ENCODE measurements at regions not wholly inside any gene's neighbourhood (a gene's known extent, or its start where the extent isn't known, plus 50 kb on each side); places are given as distances from the start of the nearest gene placed in this dataset.

DNA sequence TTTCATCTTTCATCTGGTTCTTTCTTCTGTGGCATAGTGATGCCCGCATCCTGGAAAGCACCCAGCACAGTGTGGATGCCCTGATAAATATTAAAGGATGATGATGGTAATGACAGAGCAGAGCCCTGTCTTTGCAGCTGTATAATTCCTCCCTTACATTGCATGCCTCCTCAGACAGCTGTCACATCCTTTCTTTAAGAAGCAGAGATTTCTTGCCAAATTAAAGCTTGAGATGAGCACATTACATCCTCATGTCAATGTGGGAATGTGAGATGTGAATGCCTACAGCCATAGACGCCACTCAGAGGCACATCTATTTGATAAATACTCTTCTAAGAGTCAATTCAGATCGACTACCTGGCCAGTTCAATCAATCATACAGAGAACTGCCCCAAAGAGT, 642.0 kb downstream of the ZNF385D start:
- TF ChIP-seq POLR2A (IDR thresholded peaks at IDR 0.05; ENCODE audit: extremely low read depth, insufficient read length), result no peak
- DNase-seq (ENCODE audit: low read depth), result no peak
- no peak overlapping the region for H3K4me3 ChIP-seq (ENCODE audit: low read depth, low read length)

DNA sequence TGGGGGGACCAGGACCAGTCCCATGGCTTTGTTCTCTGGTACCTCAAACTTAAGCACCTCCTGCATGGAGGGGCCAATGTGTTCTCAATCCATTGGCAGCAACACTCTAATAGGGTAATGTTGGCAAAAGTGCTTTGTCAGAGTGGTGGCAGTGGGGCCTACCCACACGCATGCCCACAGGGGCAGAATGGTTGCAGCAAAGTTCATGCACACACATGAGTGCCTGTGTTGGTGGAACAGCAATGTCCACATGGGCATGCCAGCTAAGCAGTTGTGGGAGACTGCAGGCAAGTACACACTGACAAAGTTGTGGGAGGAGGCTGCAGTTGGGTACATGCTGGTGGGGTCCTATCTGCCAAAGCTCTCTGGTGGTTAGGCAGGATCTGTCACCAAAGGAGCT, 645.2 kb downstream of the ZNF385D start:
- DNase-seq (ENCODE audit: low read depth), result no peak
- H3K4me3 ChIP-seq (ENCODE audit: low read depth, low read length), result no peak overlapping the region
- TF ChIP-seq POLR2A (IDR thresholded peaks at IDR 0.05; ENCODE audit: extremely low read depth, insufficient read length) (no peak), MYC (IDR thresholded peaks at IDR 0.05; ENCODE audit: low read depth, low read length) (no peak)
- TF ChIP-seq, protein P1, sequence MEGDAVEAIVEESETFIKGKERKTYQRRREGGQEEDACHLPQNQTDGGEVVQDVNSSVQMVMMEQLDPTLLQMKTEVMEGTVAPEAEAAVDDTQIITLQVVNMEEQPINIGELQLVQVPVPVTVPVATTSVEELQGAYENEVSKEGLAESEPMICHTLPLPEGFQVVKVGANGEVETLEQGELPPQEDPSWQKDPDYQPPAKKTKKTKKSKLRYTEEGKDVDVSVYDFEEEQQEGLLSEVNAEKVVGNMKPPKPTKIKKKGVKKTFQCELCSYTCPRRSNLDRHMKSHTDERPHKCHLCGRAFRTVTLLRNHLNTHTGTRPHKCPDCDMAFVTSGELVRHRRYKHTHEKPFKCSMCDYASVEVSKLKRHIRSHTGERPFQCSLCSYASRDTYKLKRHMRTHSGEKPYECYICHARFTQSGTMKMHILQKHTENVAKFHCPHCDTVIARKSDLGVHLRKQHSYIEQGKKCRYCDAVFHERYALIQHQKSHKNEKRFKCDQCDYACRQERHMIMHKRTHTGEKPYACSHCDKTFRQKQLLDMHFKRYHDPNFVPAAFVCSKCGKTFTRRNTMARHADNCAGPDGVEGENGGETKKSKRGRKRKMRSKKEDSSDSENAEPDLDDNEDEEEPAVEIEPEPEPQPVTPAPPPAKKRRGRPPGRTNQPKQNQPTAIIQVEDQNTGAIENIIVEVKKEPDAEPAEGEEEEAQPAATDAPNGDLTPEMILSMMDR (IDR thresholded peaks at IDR 0.05; ENCODE audit: low read depth, low read length), result no peak
- TF ChIP-seq, protein P2, sequence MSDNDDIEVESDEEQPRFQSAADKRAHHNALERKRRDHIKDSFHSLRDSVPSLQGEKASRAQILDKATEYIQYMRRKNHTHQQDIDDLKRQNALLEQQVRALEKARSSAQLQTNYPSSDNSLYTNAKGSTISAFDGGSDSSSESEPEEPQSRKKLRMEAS (IDR thresholded peaks at IDR 0.05; ENCODE audit: low read depth, low read length), result no peak

- no peak for DNase-seq (ENCODE audit: low read depth)
- TF ChIP-seq, protein P1 (IDR thresholded peaks at IDR 0.05; ENCODE audit: low read depth, low read length), result no peak
- TF ChIP-seq POLR2A (IDR thresholded peaks at IDR 0.05; ENCODE audit: extremely low read depth, insufficient read length) (no peak), MYC (IDR thresholded peaks at IDR 0.05; ENCODE audit: low read depth, low read length) (no peak)
- TF ChIP-seq, protein P2 (IDR thresholded peaks at IDR 0.05; ENCODE audit: low read depth, low read length), result no peak
Measured at GRCh38 chr3:21100656-21101359, 650.2 kb downstream of the ZNF385D start.

GRCh38 chr3:21094686-21095085, 656.3 kb downstream of the ZNF385D start:
- H3K4me3 ChIP-seq (ENCODE audit: low read depth, low read length), result no peak overlapping the region
- TF ChIP-seq POLR2A (IDR thresholded peaks at IDR 0.05; ENCODE audit: extremely low read depth, insufficient read length) (no peak), MYC (IDR thresholded peaks at IDR 0.05; ENCODE audit: low read depth, low read length) (no peak)
- TF ChIP-seq, protein P1 (IDR thresholded peaks at IDR 0.05; ENCODE audit: low read depth, low read length), result no peak
- TF ChIP-seq, protein P2 (IDR thresholded peaks at IDR 0.05; ENCODE audit: low read depth, low read length), result no peak
- DNase-seq (ENCODE audit: low read depth), result no peak

More at GRCh38 chr3:21100656-21101359, 650.2 kb downstream of the ZNF385D start:
- H3K4me3 ChIP-seq (ENCODE audit: low read depth, low read length), result no peak overlapping the region

GRCh38 chr3:21073561-21073960, 677.4 kb downstream of the ZNF385D start:
- no peak overlapping the region for H3K4me3 ChIP-seq (ENCODE audit: low read depth, low read length)
- DNase-seq (ENCODE audit: low read depth), result no peak
- TF ChIP-seq MYC (IDR thresholded peaks at IDR 0.05; ENCODE audit: low read depth, low read length) (no peak), POLR2A (IDR thresholded peaks at IDR 0.05; ENCODE audit: extremely low read depth, insufficient read length) (no peak)
- TF ChIP-seq, protein P1 (IDR thresholded peaks at IDR 0.05; ENCODE audit: low read depth, low read length), result no peak
- TF ChIP-seq, protein P2 (IDR thresholded peaks at IDR 0.05; ENCODE audit: low read depth, low read length), result no peak

DNA sequence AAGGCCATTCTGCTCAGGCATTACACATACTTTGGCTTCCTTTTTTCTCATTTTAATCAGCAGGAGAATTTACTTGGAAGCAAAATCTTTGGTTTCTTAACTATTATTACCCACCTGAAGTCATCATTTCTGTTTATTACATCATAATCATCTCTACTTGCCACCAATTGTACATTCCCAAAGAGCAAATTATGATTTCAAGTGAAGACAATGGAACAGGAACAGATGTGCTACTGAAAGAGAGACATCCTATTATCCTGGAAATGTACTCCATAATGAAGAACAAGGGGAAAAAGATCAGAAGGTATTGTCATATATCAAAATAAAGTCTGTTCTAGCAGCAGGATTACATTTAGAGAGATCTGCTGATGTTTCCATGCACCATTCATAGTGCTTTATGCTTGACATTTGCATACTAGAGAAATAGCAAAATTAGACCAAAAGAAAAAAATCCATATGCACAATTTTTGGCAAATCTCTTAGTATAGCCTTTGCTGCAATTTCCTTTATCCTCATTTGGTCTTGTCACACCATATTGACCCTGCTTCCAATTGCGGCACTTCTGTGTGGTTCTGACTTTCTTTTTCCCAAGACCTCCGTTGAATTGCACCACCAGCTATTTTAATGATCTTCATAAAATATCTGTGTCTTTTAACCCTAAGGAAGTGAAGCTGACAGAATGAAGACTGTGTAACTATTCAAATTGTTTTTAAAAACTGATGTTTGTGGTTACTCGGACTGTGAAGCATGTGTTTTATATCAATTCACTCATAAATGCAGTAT, 683.8 kb downstream of the ZNF385D start:
- H3K4me3 ChIP-seq (ENCODE audit: low read depth, low read length), result no peak overlapping the region
- DNase-seq (ENCODE audit: low read depth), result no peak
- TF ChIP-seq MYC (IDR thresholded peaks at IDR 0.05; ENCODE audit: low read depth, low read length), result no peak
- TF ChIP-seq, protein P2 (IDR thresholded peaks at IDR 0.05; ENCODE audit: low read depth, low read length), result no peak
- TF ChIP-seq POLR2A (IDR thresholded peaks at IDR 0.05; ENCODE audit: extremely low read depth, insufficient read length), result no peak
- TF ChIP-seq, protein P1 (IDR thresholded peaks at IDR 0.05; ENCODE audit: low read depth, low read length), result no peak

Measured in NB4 (cell line).